HFFc6 (cell line): ENCODE measurements at regions not wholly inside any gene's neighbourhood (a gene's known extent, or its start where the extent isn't known, plus 50 kb on each side); places are given as distances from the start of the nearest gene placed in this dataset.

Experiments used
- DNase-seq: peaks from one replicate; pipeline ENCODE4 v3.0.0-alpha.2; 2018
- H3K27ac Mint-ChIP-seq: 2 replicates; pipeline ENCODE4 v1.8.0; 2020; ENCODE audit warnings: mild to moderate bottlenecking, mixed read lengths
- H3K27me3 Mint-ChIP-seq: 2 replicates; pipeline ENCODE4 v1.8.0; 2021; ENCODE audit warnings: mild to moderate bottlenecking, moderate library complexity, mixed read lengths; ENCODE audit not compliant: insufficient read depth
- H3K36me3 Mint-ChIP-seq: 2 replicates; pipeline ENCODE4 v1.8.0; 2021; ENCODE audit warnings: low read depth, mixed read lengths
- H3K4me1 Mint-ChIP-seq: 2 replicates; pipeline ENCODE4 v1.8.0; 2020; ENCODE audit warnings: low read depth, mixed read lengths
- H3K4me3 Mint-ChIP-seq: 2 replicates; pipeline ENCODE4 v1.8.0; 2020; ENCODE audit warnings: mild to moderate bottlenecking, moderate library complexity, mixed read lengths
- H3K9me3 Mint-ChIP-seq: 2 replicates; pipeline ENCODE4 v1.8.0; 2020; ENCODE audit warnings: mild to moderate bottlenecking, mixed read lengths
- TF ChIP-seq, protein P1 (sequence below): fragments of 200-600 bp; sonication (generic); IDR thresholded peaks from 2 replicates; pipeline ENCODE4 v1.5.0; 2021; ENCODE audit warnings: antibody characterized with exemption, mild to moderate bottlenecking

DNA sequence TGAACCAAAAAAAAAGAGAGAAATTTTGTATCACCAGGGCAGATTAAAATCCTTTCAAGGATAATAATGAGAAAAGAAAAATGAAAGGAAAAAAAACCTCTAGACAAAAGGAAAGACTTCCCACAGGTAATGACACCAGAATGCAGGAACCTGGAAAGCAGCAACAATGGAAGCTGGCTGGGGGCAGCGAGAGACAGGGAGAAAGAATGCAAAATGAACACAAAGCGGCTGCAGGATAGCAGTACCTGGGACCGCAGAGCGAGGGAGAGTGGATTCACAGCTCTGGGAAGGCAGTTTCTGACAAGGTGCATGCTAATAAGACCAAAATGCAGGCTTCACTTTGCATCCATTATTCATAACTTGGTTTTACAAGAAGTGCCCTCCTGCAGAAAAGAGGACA lies 349.0 kb downstream of the SIPA1L2 start:
- H3K27me3 Mint-ChIP-seq: peaks cover 2% of the 10 kb centered on the region
- peaks cover 70% of the 10 kb centered on the region for H3K9me3 Mint-ChIP-seq
- DNase-seq: no peak
- H3K4me1 Mint-ChIP-seq: no peaks in the 10 kb centered on the region
- H3K36me3 Mint-ChIP-seq: no peaks in the 10 kb centered on the region; the same call in 1 of the 2 replicates
- H3K4me3 Mint-ChIP-seq: no peak overlapping the region
- TF ChIP-seq, protein P1, sequence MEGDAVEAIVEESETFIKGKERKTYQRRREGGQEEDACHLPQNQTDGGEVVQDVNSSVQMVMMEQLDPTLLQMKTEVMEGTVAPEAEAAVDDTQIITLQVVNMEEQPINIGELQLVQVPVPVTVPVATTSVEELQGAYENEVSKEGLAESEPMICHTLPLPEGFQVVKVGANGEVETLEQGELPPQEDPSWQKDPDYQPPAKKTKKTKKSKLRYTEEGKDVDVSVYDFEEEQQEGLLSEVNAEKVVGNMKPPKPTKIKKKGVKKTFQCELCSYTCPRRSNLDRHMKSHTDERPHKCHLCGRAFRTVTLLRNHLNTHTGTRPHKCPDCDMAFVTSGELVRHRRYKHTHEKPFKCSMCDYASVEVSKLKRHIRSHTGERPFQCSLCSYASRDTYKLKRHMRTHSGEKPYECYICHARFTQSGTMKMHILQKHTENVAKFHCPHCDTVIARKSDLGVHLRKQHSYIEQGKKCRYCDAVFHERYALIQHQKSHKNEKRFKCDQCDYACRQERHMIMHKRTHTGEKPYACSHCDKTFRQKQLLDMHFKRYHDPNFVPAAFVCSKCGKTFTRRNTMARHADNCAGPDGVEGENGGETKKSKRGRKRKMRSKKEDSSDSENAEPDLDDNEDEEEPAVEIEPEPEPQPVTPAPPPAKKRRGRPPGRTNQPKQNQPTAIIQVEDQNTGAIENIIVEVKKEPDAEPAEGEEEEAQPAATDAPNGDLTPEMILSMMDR: no peak
- no peak overlapping the region for H3K27ac Mint-ChIP-seq

DNA sequence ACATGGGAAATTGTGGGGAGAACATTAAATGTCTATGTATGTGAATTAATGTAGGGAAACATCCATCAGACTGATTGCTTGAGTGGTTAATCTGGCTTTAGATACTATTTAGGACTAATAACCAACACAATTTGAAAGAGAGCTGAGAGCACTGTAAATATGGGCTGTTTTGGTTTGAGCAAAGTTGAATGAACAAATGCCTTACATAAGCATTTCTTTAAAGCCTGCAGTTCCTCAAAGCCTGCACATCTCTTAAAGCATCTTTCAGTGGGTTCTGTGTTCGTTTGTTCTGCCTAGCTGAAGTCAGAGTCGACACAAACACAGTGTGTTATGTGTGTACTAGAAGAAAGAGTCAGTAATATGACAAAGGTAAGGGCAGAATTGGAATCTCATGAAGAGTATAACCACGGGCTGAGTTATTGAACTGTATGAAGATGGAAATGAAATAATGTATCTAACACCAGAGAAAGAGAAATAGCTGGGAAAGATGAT lies 350.0 kb downstream of the SIPA1L2 start:
- H3K4me1 Mint-ChIP-seq: no peaks in the 10 kb centered on the region
- H3K9me3 Mint-ChIP-seq: peaks cover 65% of the 10 kb centered on the region
- no peak overlapping the region for H3K4me3 Mint-ChIP-seq
- no peak for DNase-seq
- H3K27ac Mint-ChIP-seq: no peak overlapping the region
- TF ChIP-seq, protein P1: no peak
- peaks cover 2% of the 10 kb centered on the region for H3K27me3 Mint-ChIP-seq
- no peaks in the 10 kb centered on the region; the same call in 1 of the 2 replicates for H3K36me3 Mint-ChIP-seq

DNA sequence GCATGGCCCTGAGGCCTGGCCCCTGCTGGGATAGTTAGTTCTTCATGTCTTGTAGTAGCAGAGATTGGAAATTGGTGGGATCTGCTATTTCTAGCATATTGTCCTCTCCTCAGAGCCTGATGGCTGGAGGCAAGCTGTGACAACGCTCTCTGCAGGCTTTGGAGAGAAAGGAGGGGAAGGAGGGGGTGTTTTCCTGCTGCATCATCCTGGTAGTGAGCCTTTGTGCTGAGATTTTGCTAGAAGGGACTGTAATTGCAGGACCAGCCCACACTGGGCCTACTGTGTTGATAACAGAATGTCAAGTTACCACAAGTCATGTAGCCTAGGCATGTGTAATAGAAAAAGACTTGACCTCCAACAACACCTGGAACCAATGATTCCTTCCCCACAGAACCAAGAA lies 351.0 kb downstream of the SIPA1L2 start:
- no peak for DNase-seq
- H3K27me3 Mint-ChIP-seq: peaks cover under 1% of the 10 kb centered on the region
- H3K9me3 Mint-ChIP-seq: peaks cover 57% of the 10 kb centered on the region
- no peaks in the 10 kb centered on the region; the same call in 1 of the 2 replicates for H3K36me3 Mint-ChIP-seq
- TF ChIP-seq, protein P1: no peak
- no peak overlapping the region for H3K4me3 Mint-ChIP-seq
- H3K27ac Mint-ChIP-seq: no peak overlapping the region
- no peaks in the 10 kb centered on the region for H3K4me1 Mint-ChIP-seq

DNA sequence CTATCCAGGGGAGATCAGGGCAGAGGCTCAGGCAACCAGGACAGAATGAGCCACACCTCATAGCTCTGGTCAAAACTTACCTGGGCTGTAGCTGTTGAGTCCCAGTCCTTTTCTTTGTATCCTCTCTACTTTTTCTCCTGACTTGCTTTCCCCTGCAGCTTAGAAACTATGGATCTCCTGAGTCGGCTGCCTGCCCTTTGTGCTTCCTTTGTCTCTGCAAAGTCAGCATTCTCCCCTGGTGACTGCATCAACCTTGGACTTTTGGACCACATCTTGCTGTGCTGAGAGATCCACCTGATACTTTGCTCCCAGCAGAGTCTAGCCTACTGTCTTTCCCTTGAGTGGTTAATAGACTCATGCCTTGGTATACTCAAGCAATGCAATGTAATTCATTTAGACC lies 353.3 kb downstream of the SIPA1L2 start:
- no peak overlapping the region for H3K27ac Mint-ChIP-seq
- TF ChIP-seq, protein P1: no peak
- no peaks in the 10 kb centered on the region for H3K4me1 Mint-ChIP-seq

DNA sequence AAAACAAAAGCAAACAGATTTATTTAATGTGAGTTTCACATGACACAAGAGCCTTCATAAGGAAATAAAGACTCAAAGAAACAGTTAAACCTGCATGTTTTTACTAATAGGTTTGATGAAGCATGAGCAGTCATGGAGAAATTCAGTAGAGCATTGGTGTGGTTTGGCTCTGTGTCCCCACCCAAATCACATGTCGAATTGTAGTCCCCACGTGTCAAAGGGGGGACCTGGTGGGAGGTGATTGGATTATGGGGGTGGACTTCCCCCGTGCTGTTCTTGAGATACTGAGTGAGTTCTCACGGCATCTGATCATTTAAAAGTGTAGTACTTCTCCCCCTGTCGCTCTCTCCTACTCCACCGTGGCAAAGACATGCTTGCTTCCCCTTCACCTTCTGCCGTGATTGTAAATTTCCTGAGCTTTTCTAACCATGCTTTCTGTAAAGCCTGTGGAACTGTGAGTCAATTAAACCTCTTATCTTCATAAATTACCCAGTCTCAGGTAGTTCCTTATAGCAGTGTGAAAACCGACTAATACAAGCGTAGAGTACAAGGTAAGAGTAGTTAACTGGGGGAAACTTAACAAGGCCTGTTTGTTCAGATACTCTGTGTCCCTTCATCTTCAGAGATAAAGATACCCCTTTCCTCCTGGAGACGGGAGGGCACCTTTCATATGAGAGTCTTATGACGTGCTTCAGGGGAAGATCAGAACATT lies 354.8 kb downstream of the SIPA1L2 start:
- no peaks in the 10 kb centered on the region; the same call in 1 of the 2 replicates for H3K36me3 Mint-ChIP-seq
- DNase-seq: no peak
- H3K4me1 Mint-ChIP-seq: no peaks in the 10 kb centered on the region
- H3K9me3 Mint-ChIP-seq: peaks cover 49% of the 10 kb centered on the region
- H3K27ac Mint-ChIP-seq: no peak overlapping the region
- TF ChIP-seq, protein P1: no peak
- H3K27me3 Mint-ChIP-seq: no peaks in the 10 kb centered on the region
- H3K4me3 Mint-ChIP-seq: no peak overlapping the region

More for the DNA sequence above, 353.3 kb downstream of the SIPA1L2 start:
- Mint-ChIP-seq H3K9me3 (peaks cover 53% of the 10 kb centered on the region), H3K36me3 (no peaks in the 10 kb centered on the region; the same call in 1 of the 2 replicates), H3K4me3 (no peak overlapping the region), H3K27me3 (no peaks in the 10 kb centered on the region)
- DNase-seq: no peak
